Prostate gland (tissue), 2 donors: ENCODE measurements at regions not wholly inside any gene's neighbourhood (a gene's known extent, or its start where the extent isn't known, plus 50 kb on each side); places are given as distances from the start of the nearest gene placed in this dataset.

Experiments
- DNase-seq: peaks from one replicate; pipeline ENCODE4 v3.0.0-alpha.2; 2019; ENCODE audit warnings: low spot score
- H3K27ac ChIP-seq, 2 donors: fragments of 200-600 bp; sonication (generic); 2 replicates each; pipeline ENCODE4 v1.5.1; 2017 to 2019
- H3K27me3 ChIP-seq: fragments of 200-600 bp; sonication (generic); replicated peaks from 2 replicates; pipeline ENCODE4 v1.5.1; 2019; ENCODE audit not compliant: insufficient read depth
- H3K36me3 ChIP-seq, 2 donors: fragments of 200-600 bp; sonication (generic); 1 replicate in 1 of 2; 2 replicates in 1 of 2; pipeline versions ENCODE4 v1.5.1 to v1.8.1; 2017 to 2019
- H3K4me1 ChIP-seq: fragments of 200-600 bp; sonication (generic); replicated peaks from 2 replicates; pipeline ENCODE4 v1.5.1; 2019
- H3K4me3 ChIP-seq, 2 donors: fragments of 200-600 bp; sonication (generic); 2 replicates each; pipeline ENCODE4 v1.5.1; 2017 to 2019
- H3K9me3 ChIP-seq: fragments of 200-600 bp; sonication (generic); 2 replicates; pipeline ENCODE4 v1.5.1; 2017
- POLR2A ChIP-seq: fragments of 450-650 bp; IDR thresholded peaks from one replicate; pipeline ENCODE4 v1.6.1; 2016; ENCODE audit warnings: antibody characterized with exemption, mild to moderate bottlenecking
- POLR2AphosphoS5 ChIP-seq: sonication (generic); formaldehyde crosslinking; IDR thresholded peaks from one replicate; pipeline ENCODE4 v1.6.1; 2017; ENCODE audit warnings: antibody characterized with exemption
- whole genome bisulfite sequencing: methylation state at CpG from one replicate; pipeline ENCODE4 v1.1.5; 2018; 5-methylcytosine and 5-hydroxymethylcytosine counted together
- intact Hi-C: fragments of 100-400 bp; cut with DNase I; formaldehyde crosslinking; loops from one replicate; pipeline ENCODE4 v1.14.2; 2022
- TF ChIP-seq, protein P1 (sequence below), 4 experiments: fragments of 200-600 bp in 2 of 4; fragments of 450-650 bp in 2 of 4; sonication (generic) in 2 of 4; IDR thresholded peaks; 1 replicate in 3 of 4; 2 replicates in 1 of 4; pipeline ENCODE4 v1.5.1; 2016 to 2019; ENCODE audit warnings: antibody characterized with exemption in 4 of 4, mild to moderate bottlenecking in 2 of 4, moderate library complexity in 2 of 4

DNA sequence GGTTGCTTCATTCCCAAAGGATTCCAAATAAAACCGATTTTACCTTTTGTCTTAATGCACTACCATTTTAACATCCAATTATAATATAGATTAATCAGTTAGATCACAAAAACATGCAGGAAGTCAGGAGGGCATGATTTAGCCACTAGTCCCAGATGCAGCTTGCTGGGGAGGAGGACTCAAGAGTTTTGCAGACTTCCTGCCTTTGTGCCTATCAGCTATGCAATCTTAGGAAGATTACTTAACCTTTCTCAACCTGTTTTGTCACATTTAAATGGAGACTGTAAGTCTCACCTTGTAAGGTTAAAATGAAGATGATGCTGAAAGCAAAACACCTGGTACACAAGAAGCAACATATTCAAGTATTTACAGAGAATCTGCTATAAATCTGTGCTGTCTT, 242.4 kb upstream of the GOLIM4 start:
- no peaks in the 10 kb centered on the region for H3K4me1 ChIP-seq
- no peaks in the 10 kb centered on the region for H3K9me3 ChIP-seq
- no peaks in the 10 kb centered on the region for H3K36me3 ChIP-seq
- TF ChIP-seq, protein P1, sequence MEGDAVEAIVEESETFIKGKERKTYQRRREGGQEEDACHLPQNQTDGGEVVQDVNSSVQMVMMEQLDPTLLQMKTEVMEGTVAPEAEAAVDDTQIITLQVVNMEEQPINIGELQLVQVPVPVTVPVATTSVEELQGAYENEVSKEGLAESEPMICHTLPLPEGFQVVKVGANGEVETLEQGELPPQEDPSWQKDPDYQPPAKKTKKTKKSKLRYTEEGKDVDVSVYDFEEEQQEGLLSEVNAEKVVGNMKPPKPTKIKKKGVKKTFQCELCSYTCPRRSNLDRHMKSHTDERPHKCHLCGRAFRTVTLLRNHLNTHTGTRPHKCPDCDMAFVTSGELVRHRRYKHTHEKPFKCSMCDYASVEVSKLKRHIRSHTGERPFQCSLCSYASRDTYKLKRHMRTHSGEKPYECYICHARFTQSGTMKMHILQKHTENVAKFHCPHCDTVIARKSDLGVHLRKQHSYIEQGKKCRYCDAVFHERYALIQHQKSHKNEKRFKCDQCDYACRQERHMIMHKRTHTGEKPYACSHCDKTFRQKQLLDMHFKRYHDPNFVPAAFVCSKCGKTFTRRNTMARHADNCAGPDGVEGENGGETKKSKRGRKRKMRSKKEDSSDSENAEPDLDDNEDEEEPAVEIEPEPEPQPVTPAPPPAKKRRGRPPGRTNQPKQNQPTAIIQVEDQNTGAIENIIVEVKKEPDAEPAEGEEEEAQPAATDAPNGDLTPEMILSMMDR (IDR thresholded peaks at IDR 0.05) = no peak
- no peak for TF ChIP-seq POLR2A
- no peak for TF ChIP-seq POLR2AphosphoS5
- no peaks in the 10 kb centered on the region for H3K27me3 ChIP-seq
- no peak for DNase-seq
- no peak overlapping the region for H3K27ac ChIP-seq
- intact Hi-C loops = no loop called here
- 49% methylated on average over 1 of the region's 1 CpG for WGBS
- no peak overlapping the region for H3K4me3 ChIP-seq

GRCh38 chr3:168336276-168336675, 240.6 kb upstream of the GOLIM4 start:
- H3K4me1 ChIP-seq = no peaks in the 10 kb centered on the region
- no peak for DNase-seq
- no peak overlapping the region for H3K4me3 ChIP-seq
- H3K27ac ChIP-seq = no peak overlapping the region
- WGBS = 78% methylated on average over 3 of the region's 3 CpGs
- intact Hi-C loops = no loop called here
- TF ChIP-seq POLR2A (no peak), POLR2AphosphoS5 (no peak)
- TF ChIP-seq, protein P1 (IDR thresholded peaks at IDR 0.05) = no peak
- H3K9me3 ChIP-seq = no peaks in the 10 kb centered on the region
- H3K36me3 ChIP-seq = no peaks in the 10 kb centered on the region
- H3K27me3 ChIP-seq = no peaks in the 10 kb centered on the region

- no peak overlapping the region for H3K27ac ChIP-seq
- no peaks in the 10 kb centered on the region for H3K9me3 ChIP-seq
- DNase-seq = no peak
- no peaks in the 10 kb centered on the region for H3K36me3 ChIP-seq
- no peaks in the 10 kb centered on the region for H3K4me1 ChIP-seq
- no peak overlapping the region for H3K4me3 ChIP-seq
- intact Hi-C loops = no loop called here
- H3K27me3 ChIP-seq = no peaks in the 10 kb centered on the region
- TF ChIP-seq POLR2A (no peak), POLR2AphosphoS5 (no peak)
- TF ChIP-seq, protein P1 (IDR thresholded peaks at IDR 0.05) = no peak
Measured at GRCh38 chr3:168333410-168333935, 237.7 kb upstream of the GOLIM4 start.

DNA sequence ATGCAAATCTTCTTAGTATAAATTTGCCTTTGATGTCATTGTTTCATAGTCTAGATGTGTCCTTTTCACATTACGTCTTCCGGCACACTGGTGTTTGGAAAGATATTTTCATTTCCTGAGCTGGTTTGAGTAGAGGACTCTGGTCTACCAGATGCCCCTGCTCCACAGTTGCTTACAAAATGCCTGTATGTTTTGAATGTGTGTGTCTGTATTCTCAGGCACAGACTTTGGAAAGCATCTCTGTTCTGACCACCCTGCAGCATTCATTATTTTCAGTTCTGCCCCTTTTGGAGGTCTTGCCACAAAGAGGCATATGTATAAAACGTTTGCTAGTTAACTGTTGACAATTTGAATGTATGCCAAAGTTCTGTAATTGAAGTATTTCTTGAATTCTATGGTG, 236.0 kb upstream of the GOLIM4 start:
- H3K4me1 ChIP-seq = no peaks in the 10 kb centered on the region
- DNase-seq = no peak
- TF ChIP-seq, protein P1 (IDR thresholded peaks at IDR 0.05) = no peak
- TF ChIP-seq POLR2A (no peak), POLR2AphosphoS5 (no peak)

GRCh38 chr3:168330983-168331382, 235.3 kb upstream of the GOLIM4 start:
- H3K36me3 ChIP-seq = no peaks in the 10 kb centered on the region
- WGBS = 95% methylated on average over 3 of the region's 3 CpGs

More for the DNA sequence above, 236.0 kb upstream of the GOLIM4 start:
- 58% methylated on average over 3 of the region's 3 CpGs for WGBS
- Histone ChIP-seq H3K27me3 (no peaks in the 10 kb centered on the region), H3K9me3 (no peaks in the 10 kb centered on the region), H3K27ac (no peak overlapping the region), H3K4me3 (no peak overlapping the region), H3K36me3 (no peaks in the 10 kb centered on the region)
- intact Hi-C loops = no loop called here

More at GRCh38 chr3:168330983-168331382, 235.3 kb upstream of the GOLIM4 start:
- Histone ChIP-seq H3K27ac (no peak overlapping the region), H3K4me1 (no peaks in the 10 kb centered on the region), H3K9me3 (no peaks in the 10 kb centered on the region), H3K4me3 (no peak overlapping the region), H3K27me3 (no peaks in the 10 kb centered on the region)
- intact Hi-C loops = no loop called here
- TF ChIP-seq, protein P1 (IDR thresholded peaks at IDR 0.05) = no peak
- no peak for TF ChIP-seq POLR2A
- no peak for TF ChIP-seq POLR2AphosphoS5
- DNase-seq = no peak
